HepG2 (cell line): ENCODE measurements at regions not wholly inside any gene's neighbourhood (a gene's known extent, or its start where the extent isn't known, plus 50 kb on each side); places are given as distances from the start of the nearest gene placed in this dataset.

ENCODE experiments used
- BRCA1 ChIP-seq: sonication (generic); formaldehyde crosslinking; IDR thresholded peaks from 2 replicates; pipeline ENCODE4 v1.4.0; 2020; ENCODE audit warnings: missing genetic modification reagents
- CREM ChIP-seq, 2 experiments: sonication (generic) in 1 of 2; formaldehyde crosslinking in 1 of 2; IDR thresholded peaks; 2 replicates each; pipeline versions ENCODE4 v1.4.0 to v1.6.1; 2016 to 2020; ENCODE audit warnings: antibody characterized with exemption in 1 of 2, mild to moderate bottlenecking in 1 of 2, missing genetic modification reagents in 1 of 2
- GATAD2A ChIP-seq: IDR thresholded peaks from 2 replicates; pipeline ENCODE4 v1.6.1; 2016
- HDAC2 ChIP-seq: sonication (generic); formaldehyde crosslinking; IDR thresholded peaks from 2 replicates; pipeline ENCODE4 v1.4.0; 2020; ENCODE audit warnings: missing genetic modification reagents
- PCBP2 ChIP-seq: fragments of 200-400 bp; formaldehyde crosslinking; optimal IDR thresholded peaks from 2 replicates; pipeline ENCODE3; 2018; ENCODE audit warnings: low read length, low read depth; ENCODE audit not compliant: poor library complexity, severe bottlenecking
- RXRA ChIP-seq: sonication (generic); formaldehyde crosslinking; IDR thresholded peaks from 2 replicates; pipeline ENCODE4 v1.5.1; 2020; ENCODE audit warnings: missing genetic modification reagents
- SOX5 ChIP-seq: IDR thresholded peaks from 2 replicates; pipeline ENCODE4 v1.6.1; 2016; ENCODE audit warnings: borderline replicate concordance
- ZBTB1 ChIP-seq: sonication (generic); formaldehyde crosslinking; IDR thresholded peaks from 2 replicates; pipeline ENCODE4 v1.4.0; 2020; ENCODE audit warnings: missing genetic modification reagents, borderline replicate concordance
- ZKSCAN5 ChIP-seq: sonication (generic); formaldehyde crosslinking; IDR thresholded peaks from 2 replicates; pipeline ENCODE4 v1.5.1; 2020; ENCODE audit warnings: mild to moderate bottlenecking, missing genetic modification reagents
- ZNF101 ChIP-seq: sonication (generic); formaldehyde crosslinking; IDR thresholded peaks from 2 replicates; pipeline ENCODE4 v1.4.0; 2020; ENCODE audit warnings: mild to moderate bottlenecking, low read depth, missing genetic modification reagents, borderline replicate concordance
- ZNF329 ChIP-seq: sonication (generic); formaldehyde crosslinking; IDR thresholded peaks from 2 replicates; pipeline ENCODE4 v1.9.0; 2021; ENCODE audit warnings: low read depth, mild to moderate bottlenecking, missing genetic modification reagents
- ZNF34 ChIP-seq: sonication (generic); formaldehyde crosslinking; IDR thresholded peaks from 2 replicates; pipeline ENCODE4 v1.4.0; 2020; ENCODE audit warnings: mild to moderate bottlenecking, missing genetic modification reagents, borderline replicate concordance
- ZNF841 ChIP-seq: sonication (generic); formaldehyde crosslinking; IDR thresholded peaks from 2 replicates; pipeline ENCODE4 v1.8.1; 2023; ENCODE audit warnings: missing genetic modification reagents, borderline replicate concordance
- TF ChIP-seq, protein P1 (sequence below): IDR thresholded peaks from 2 replicates; pipeline ENCODE4 v1.6.1; 2016; ENCODE audit warnings: missing compliant biosample characterization, missing genetic modification reagents, borderline replicate concordance
- TF ChIP-seq, protein P2 (sequence below): sonication (generic); formaldehyde crosslinking; IDR thresholded peaks from 2 replicates; pipeline ENCODE4 v1.5.0; 2020; ENCODE audit warnings: missing genetic modification reagents
- TF ChIP-seq, protein P3 (sequence below): IDR thresholded peaks from 2 replicates; pipeline ENCODE4 v1.6.1; 2018; ENCODE audit warnings: missing genetic modification reagents
- TF ChIP-seq, protein P4 (sequence below): sonication (generic); formaldehyde crosslinking; IDR thresholded peaks from 2 replicates; pipeline ENCODE4 v1.4.0; 2020; ENCODE audit warnings: mild to moderate bottlenecking, missing genetic modification reagents

DNA sequence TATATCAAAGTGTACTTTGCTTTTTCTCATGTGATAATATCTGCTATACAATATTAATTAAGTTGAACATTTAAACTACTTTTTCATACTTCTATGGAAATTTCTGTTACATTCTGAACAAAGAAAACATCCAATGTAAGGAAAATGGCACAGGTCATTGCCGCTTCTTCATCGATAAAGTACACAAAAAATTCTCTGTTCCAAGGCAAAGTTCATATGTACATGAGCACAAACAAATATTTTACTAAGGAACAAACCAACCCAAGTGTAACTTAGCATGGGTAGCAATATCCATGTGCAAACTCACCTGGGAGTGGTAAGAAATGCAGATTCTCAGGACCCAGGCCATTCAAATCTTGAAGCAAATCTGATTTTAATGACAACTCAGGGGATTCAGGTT lies 139.8 kb downstream of the TMEM161B start (continued):
- TF ChIP-seq HDAC2 (CRISPR knock-in tag) (peak; percentile 91), ZNF101 (no peak), ZBTB1 (CRISPR knock-in tag) (no peak), ZNF841 (CRISPR knock-in tag) (no peak), ZKSCAN5 (CRISPR knock-in tag) (0 out of 2 replicates have a peak, but pooled peaks have one; percentile 32), ZNF34 (no peak), RXRA (CRISPR knock-in tag) (no peak; the same call in 1 of the 2 replicates), ZNF329 (CRISPR knock-in tag) (no peak), BRCA1 (0 out of 2 replicates have a peak, but pooled peaks have one; percentile 49), SOX5 (CRISPR knock-in tag) (peak; percentile 80), CREM (IDR thresholded peaks at IDR 0.05) (peak; percentile 76), CREM (CRISPR knock-in tag; IDR thresholded peaks at IDR 0.05) (no peak), GATAD2A (peak; percentile 95), PCBP2 (no peak)
- TF ChIP-seq, protein P1, sequence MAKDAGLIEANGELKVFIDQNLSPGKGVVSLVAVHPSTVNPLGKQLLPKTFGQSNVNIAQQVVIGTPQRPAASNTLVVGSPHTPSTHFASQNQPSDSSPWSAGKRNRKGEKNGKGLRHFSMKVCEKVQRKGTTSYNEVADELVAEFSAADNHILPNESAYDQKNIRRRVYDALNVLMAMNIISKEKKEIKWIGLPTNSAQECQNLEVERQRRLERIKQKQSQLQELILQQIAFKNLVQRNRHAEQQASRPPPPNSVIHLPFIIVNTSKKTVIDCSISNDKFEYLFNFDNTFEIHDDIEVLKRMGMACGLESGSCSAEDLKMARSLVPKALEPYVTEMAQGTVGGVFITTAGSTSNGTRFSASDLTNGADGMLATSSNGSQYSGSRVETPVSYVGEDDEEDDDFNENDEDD = no peak
- TF ChIP-seq, protein P2, sequence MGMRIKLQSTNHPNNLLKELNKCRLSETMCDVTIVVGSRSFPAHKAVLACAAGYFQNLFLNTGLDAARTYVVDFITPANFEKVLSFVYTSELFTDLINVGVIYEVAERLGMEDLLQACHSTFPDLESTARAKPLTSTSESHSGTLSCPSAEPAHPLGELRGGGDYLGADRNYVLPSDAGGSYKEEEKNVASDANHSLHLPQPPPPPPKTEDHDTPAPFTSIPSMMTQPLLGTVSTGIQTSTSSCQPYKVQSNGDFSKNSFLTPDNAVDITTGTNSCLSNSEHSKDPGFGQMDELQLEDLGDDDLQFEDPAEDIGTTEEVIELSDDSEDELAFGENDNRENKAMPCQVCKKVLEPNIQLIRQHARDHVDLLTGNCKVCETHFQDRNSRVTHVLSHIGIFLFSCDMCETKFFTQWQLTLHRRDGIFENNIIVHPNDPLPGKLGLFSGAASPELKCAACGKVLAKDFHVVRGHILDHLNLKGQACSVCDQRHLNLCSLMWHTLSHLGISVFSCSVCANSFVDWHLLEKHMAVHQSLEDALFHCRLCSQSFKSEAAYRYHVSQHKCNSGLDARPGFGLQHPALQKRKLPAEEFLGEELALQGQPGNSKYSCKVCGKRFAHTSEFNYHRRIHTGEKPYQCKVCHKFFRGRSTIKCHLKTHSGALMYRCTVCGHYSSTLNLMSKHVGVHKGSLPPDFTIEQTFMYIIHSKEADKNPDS = peak; percentile 35; the same call in 1 of the 2 replicates
- TF ChIP-seq, protein P3, sequence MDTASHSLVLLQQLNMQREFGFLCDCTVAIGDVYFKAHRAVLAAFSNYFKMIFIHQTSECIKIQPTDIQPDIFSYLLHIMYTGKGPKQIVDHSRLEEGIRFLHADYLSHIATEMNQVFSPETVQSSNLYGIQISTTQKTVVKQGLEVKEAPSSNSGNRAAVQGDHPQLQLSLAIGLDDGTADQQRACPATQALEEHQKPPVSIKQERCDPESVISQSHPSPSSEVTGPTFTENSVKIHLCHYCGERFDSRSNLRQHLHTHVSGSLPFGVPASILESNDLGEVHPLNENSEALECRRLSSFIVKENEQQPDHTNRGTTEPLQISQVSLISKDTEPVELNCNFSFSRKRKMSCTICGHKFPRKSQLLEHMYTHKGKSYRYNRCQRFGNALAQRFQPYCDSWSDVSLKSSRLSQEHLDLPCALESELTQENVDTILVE (CRISPR knock-in tag) = peak; percentile 55; the same call in 1 of the 2 replicates
- TF ChIP-seq, protein P4, sequence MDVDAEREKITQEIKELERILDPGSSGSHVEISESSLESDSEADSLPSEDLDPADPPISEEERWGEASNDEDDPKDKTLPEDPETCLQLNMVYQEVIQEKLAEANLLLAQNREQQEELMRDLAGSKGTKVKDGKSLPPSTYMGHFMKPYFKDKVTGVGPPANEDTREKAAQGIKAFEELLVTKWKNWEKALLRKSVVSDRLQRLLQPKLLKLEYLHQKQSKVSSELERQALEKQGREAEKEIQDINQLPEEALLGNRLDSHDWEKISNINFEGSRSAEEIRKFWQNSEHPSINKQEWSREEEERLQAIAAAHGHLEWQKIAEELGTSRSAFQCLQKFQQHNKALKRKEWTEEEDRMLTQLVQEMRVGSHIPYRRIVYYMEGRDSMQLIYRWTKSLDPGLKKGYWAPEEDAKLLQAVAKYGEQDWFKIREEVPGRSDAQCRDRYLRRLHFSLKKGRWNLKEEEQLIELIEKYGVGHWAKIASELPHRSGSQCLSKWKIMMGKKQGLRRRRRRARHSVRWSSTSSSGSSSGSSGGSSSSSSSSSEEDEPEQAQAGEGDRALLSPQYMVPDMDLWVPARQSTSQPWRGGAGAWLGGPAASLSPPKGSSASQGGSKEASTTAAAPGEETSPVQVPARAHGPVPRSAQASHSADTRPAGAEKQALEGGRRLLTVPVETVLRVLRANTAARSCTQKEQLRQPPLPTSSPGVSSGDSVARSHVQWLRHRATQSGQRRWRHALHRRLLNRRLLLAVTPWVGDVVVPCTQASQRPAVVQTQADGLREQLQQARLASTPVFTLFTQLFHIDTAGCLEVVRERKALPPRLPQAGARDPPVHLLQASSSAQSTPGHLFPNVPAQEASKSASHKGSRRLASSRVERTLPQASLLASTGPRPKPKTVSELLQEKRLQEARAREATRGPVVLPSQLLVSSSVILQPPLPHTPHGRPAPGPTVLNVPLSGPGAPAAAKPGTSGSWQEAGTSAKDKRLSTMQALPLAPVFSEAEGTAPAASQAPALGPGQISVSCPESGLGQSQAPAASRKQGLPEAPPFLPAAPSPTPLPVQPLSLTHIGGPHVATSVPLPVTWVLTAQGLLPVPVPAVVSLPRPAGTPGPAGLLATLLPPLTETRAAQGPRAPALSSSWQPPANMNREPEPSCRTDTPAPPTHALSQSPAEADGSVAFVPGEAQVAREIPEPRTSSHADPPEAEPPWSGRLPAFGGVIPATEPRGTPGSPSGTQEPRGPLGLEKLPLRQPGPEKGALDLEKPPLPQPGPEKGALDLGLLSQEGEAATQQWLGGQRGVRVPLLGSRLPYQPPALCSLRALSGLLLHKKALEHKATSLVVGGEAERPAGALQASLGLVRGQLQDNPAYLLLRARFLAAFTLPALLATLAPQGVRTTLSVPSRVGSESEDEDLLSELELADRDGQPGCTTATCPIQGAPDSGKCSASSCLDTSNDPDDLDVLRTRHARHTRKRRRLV (CRISPR knock-in tag) = no peak
